ENCODE measurements at regions not wholly inside any gene's neighbourhood (a gene's known extent, or its start where the extent isn't known, plus 50 kb on each side); places are given as distances from the start of the nearest gene placed in this dataset.

DNA sequence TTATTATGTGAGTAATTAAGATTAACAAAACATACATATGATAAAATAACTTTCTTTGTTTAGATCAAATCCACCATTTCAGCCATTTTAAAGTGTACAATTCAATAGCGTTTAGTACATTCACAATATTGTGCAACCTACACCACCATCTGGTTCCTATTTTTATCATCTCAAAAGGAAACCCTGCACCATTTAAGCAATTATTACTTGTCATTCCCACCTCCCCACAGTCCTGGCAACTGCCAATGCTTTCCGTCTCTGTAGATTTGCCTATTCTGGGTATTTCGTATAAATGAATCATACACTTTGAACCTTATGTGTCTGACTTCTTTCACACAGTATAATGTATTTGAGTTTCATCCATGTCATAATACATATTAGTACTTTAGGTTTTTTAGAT is 162.5 kb upstream of the CNTNAP4 start:
- ATAC-seq = no peak
- TF ChIP-seq SNAI2 (CRISPR knock-in tag; IDR thresholded peaks at IDR 0.05) = no peak
- no peak for TF ChIP-seq ZNF70 (CRISPR knock-in tag; IDR thresholded peaks at IDR 0.05)
- TF ChIP-seq, protein P1, sequence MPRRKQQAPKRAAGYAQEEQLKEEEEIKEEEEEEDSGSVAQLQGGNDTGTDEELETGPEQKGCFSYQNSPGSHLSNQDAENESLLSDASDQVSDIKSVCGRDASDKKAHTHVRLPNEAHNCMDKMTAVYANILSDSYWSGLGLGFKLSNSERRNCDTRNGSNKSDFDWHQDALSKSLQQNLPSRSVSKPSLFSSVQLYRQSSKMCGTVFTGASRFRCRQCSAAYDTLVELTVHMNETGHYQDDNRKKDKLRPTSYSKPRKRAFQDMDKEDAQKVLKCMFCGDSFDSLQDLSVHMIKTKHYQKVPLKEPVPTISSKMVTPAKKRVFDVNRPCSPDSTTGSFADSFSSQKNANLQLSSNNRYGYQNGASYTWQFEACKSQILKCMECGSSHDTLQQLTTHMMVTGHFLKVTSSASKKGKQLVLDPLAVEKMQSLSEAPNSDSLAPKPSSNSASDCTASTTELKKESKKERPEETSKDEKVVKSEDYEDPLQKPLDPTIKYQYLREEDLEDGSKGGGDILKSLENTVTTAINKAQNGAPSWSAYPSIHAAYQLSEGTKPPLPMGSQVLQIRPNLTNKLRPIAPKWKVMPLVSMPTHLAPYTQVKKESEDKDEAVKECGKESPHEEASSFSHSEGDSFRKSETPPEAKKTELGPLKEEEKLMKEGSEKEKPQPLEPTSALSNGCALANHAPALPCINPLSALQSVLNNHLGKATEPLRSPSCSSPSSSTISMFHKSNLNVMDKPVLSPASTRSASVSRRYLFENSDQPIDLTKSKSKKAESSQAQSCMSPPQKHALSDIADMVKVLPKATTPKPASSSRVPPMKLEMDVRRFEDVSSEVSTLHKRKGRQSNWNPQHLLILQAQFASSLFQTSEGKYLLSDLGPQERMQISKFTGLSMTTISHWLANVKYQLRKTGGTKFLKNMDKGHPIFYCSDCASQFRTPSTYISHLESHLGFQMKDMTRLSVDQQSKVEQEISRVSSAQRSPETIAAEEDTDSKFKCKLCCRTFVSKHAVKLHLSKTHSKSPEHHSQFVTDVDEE (CRISPR knock-in tag; IDR thresholded peaks at IDR 0.05) = no peak
- no peak for TF ChIP-seq PPARA (CRISPR knock-in tag; IDR thresholded peaks at IDR 0.05; ENCODE audit: borderline replicate concordance)
- TF ChIP-seq ZFP3 (CRISPR knock-in tag; IDR thresholded peaks at IDR 0.05) = no peak
- TF ChIP-seq, protein P2, sequence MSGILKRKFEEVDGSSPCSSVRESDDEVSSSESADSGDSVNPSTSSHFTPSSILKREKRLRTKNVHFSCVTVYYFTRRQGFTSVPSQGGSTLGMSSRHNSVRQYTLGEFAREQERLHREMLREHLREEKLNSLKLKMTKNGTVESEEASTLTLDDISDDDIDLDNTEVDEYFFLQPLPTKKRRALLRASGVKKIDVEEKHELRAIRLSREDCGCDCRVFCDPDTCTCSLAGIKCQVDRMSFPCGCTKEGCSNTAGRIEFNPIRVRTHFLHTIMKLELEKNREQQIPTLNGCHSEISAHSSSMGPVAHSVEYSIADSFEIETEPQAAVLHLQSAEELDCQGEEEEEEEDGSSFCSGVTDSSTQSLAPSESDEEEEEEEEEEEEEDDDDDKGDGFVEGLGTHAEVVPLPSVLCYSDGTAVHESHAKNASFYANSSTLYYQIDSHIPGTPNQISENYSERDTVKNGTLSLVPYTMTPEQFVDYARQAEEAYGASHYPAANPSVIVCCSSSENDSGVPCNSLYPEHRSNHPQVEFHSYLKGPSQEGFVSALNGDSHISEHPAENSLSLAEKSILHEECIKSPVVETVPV (CRISPR knock-in tag; IDR thresholded peaks at IDR 0.05) = no peak
- TF ChIP-seq RARB (CRISPR knock-in tag; IDR thresholded peaks at IDR 0.05) = no peak
- no peak for TF ChIP-seq ARNTL (CRISPR knock-in tag; IDR thresholded peaks at IDR 0.05; ENCODE audit: borderline replicate concordance, low read depth)
- TF ChIP-seq CREB5 (CRISPR knock-in tag; IDR thresholded peaks at IDR 0.05; ENCODE audit: low read depth) = no peak
- TF ChIP-seq GLIS3 (CRISPR knock-in tag; IDR thresholded peaks at IDR 0.05) = no peak
- TF ChIP-seq TCF4 (CRISPR knock-in tag; IDR thresholded peaks at IDR 0.05; ENCODE audit: borderline replicate concordance) = no peak
- no peak for TF ChIP-seq OSR1 (CRISPR knock-in tag; IDR thresholded peaks at IDR 0.05)
- TF ChIP-seq ESRRG (CRISPR knock-in tag; IDR thresholded peaks at IDR 0.05) = no peak
- TF ChIP-seq CSDC2 (CRISPR knock-in tag; IDR thresholded peaks at IDR 0.05) = no peak
- no peak for TF ChIP-seq ZC3H10 (CRISPR knock-in tag; IDR thresholded peaks at IDR 0.05)
- TF ChIP-seq ZFP30 (CRISPR knock-in tag; IDR thresholded peaks at IDR 0.05) = no peak
- TF ChIP-seq, protein P3, sequence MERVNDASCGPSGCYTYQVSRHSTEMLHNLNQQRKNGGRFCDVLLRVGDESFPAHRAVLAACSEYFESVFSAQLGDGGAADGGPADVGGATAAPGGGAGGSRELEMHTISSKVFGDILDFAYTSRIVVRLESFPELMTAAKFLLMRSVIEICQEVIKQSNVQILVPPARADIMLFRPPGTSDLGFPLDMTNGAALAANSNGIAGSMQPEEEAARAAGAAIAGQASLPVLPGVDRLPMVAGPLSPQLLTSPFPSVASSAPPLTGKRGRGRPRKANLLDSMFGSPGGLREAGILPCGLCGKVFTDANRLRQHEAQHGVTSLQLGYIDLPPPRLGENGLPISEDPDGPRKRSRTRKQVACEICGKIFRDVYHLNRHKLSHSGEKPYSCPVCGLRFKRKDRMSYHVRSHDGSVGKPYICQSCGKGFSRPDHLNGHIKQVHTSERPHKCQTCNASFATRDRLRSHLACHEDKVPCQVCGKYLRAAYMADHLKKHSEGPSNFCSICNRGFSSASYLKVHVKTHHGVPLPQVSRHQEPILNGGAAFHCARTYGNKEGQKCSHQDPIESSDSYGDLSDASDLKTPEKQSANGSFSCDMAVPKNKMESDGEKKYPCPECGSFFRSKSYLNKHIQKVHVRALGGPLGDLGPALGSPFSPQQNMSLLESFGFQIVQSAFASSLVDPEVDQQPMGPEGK (CRISPR knock-in tag; IDR thresholded peaks at IDR 0.05; ENCODE audit: borderline replicate concordance) = no peak
- TF ChIP-seq TOX (CRISPR knock-in tag; IDR thresholded peaks at IDR 0.05; ENCODE audit: borderline replicate concordance) = no peak
- TF ChIP-seq ISL1 (CRISPR knock-in tag; IDR thresholded peaks at IDR 0.05) = no peak

GRCh38 chr16:76118344-76118743 is 158.9 kb upstream of the CNTNAP4 start:
- no peak for ATAC-seq
- TF ChIP-seq SNAI2 (CRISPR knock-in tag; IDR thresholded peaks at IDR 0.05) (no peak), TCF4 (CRISPR knock-in tag; IDR thresholded peaks at IDR 0.05; ENCODE audit: borderline replicate concordance) (no peak), CSDC2 (CRISPR knock-in tag; IDR thresholded peaks at IDR 0.05) (no peak), RARB (CRISPR knock-in tag; IDR thresholded peaks at IDR 0.05) (no peak), GLIS3 (CRISPR knock-in tag; IDR thresholded peaks at IDR 0.05) (no peak), ARNTL (CRISPR knock-in tag; IDR thresholded peaks at IDR 0.05; ENCODE audit: borderline replicate concordance, low read depth) (no peak), ZFP30 (CRISPR knock-in tag; IDR thresholded peaks at IDR 0.05) (no peak), CREB5 (CRISPR knock-in tag; IDR thresholded peaks at IDR 0.05; ENCODE audit: low read depth) (no peak), TOX (CRISPR knock-in tag; IDR thresholded peaks at IDR 0.05; ENCODE audit: borderline replicate concordance) (no peak), ZNF8 (CRISPR knock-in tag; IDR thresholded peaks at IDR 0.05) (no peak), OSR1 (CRISPR knock-in tag; IDR thresholded peaks at IDR 0.05) (no peak)
- TF ChIP-seq, protein P3 (CRISPR knock-in tag; IDR thresholded peaks at IDR 0.05; ENCODE audit: borderline replicate concordance) = no peak
- TF ChIP-seq, protein P2 (CRISPR knock-in tag; IDR thresholded peaks at IDR 0.05) = no peak
- TF ChIP-seq, protein P4, sequence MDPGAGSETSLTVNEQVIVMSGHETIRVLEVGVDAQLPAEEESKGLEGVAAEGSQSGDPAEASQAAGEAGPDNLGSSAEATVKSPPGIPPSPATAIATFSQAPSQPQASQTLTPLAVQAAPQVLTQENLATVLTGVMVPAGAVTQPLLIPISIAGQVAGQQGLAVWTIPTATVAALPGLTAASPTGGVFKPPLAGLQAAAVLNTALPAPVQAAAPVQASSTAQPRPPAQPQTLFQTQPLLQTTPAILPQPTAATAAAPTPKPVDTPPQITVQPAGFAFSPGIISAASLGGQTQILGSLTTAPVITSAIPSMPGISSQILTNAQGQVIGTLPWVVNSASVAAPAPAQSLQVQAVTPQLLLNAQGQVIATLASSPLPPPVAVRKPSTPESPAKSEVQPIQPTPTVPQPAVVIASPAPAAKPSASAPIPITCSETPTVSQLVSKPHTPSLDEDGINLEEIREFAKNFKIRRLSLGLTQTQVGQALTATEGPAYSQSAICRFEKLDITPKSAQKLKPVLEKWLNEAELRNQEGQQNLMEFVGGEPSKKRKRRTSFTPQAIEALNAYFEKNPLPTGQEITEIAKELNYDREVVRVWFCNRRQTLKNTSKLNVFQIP (CRISPR knock-in tag; IDR thresholded peaks at IDR 0.05; ENCODE audit: borderline replicate concordance, low read depth) = no peak
- TF ChIP-seq, protein P1 (CRISPR knock-in tag; IDR thresholded peaks at IDR 0.05) = no peak
